SU-DHL-6 (cell line): ENCODE measurements at regions not wholly inside any gene's neighbourhood (a gene's known extent, or its start where the extent isn't known, plus 50 kb on each side); places are given as distances from the start of the nearest gene placed in this dataset.

Experiments used
- H2AFZ ChIP-seq: fragments of 200-600 bp; sonication (generic); 2 replicates; pipeline ENCODE4 v1.6.1; 2014; ENCODE audit warnings: low read depth, mild to moderate bottlenecking, moderate library complexity, mixed read lengths, antibody characterized with exemption, low read length; ENCODE audit not compliant: severe bottlenecking
- H3F3A ChIP-seq: fragments of 200-600 bp; shearing (Covaris generic); 2 replicates; pipeline ENCODE4 v1.6.0; 2016; ENCODE audit warnings: antibody characterized with exemption, mild to moderate bottlenecking; ENCODE audit not compliant: insufficient read depth
- H3K27ac ChIP-seq: fragments of 200-600 bp; sonication (generic); 2 replicates; pipeline ENCODE4 v1.5.1; 2016; ENCODE audit warnings: low read depth, mild to moderate bottlenecking, low read length, moderate library complexity, mixed read lengths
- H3K27me3 ChIP-seq: fragments of 200-600 bp; sonication (generic), shearing (Covaris generic); 2 replicates; pipeline ENCODE4 v1.6.0; 2014; ENCODE audit warnings: mild to moderate bottlenecking, low read length
- H3K36me3 ChIP-seq: fragments of 200-600 bp; sonication (generic); 2 replicates; pipeline ENCODE4 v1.6.1; 2014; ENCODE audit warnings: mild to moderate bottlenecking, low read length, mixed read lengths
- H3K4me2 ChIP-seq: fragments of 300-600, 200-600 bp; shearing (Covaris generic), sonication (generic); 2 replicates; pipeline ENCODE4 v1.6.0; 2014; ENCODE audit warnings: low read length, low read depth, mild to moderate bottlenecking; ENCODE audit not compliant: poor library complexity, severe bottlenecking
- H3K4me3 ChIP-seq: fragments of 200-600 bp; sonication (generic); 2 replicates; pipeline ENCODE4 v1.5.1; 2014; ENCODE audit warnings: antibody characterized with exemption, low read length, mild to moderate bottlenecking, mixed read lengths; ENCODE audit not compliant: insufficient read depth, poor library complexity, severe bottlenecking
- H3K79me2 ChIP-seq: fragments of 200-600 bp; sonication (generic); 2 replicates; pipeline ENCODE4 v1.6.1; 2014; ENCODE audit warnings: mild to moderate bottlenecking, low read length, moderate library complexity; ENCODE audit not compliant: insufficient read depth
- H3K9ac ChIP-seq: fragments of 200-600 bp; sonication (generic); 2 replicates; pipeline ENCODE4 v1.7.0; 2014; ENCODE audit warnings: mild to moderate bottlenecking, low read length
- H3K9me2 ChIP-seq: fragments of 200-600 bp; sonication (generic); replicated peaks from 2 replicates; pipeline ENCODE4 v1.6.1; 2014; ENCODE audit warnings: low read length; ENCODE audit not compliant: insufficient read depth
- H3K9me3 ChIP-seq: fragments of 200-600 bp; sonication (generic); 2 replicates; pipeline ENCODE4 v1.6.1; 2014; ENCODE audit warnings: low read length, mixed read lengths; ENCODE audit not compliant: insufficient read depth
- H4K20me1 ChIP-seq: fragments of 200-600 bp; sonication (generic); 2 replicates; pipeline ENCODE4 v1.6.1; 2014; ENCODE audit warnings: low read depth, mild to moderate bottlenecking, antibody characterized with exemption, low read length, moderate library complexity, mixed read lengths
- CTCF ChIP-seq: fragments of 200-600 bp; sonication (generic); IDR thresholded peaks from one replicate; pipeline ENCODE4 v1.5.1; 2017; ENCODE audit warnings: antibody characterized with exemption, mild to moderate bottlenecking, low read length, moderate library complexity; ENCODE audit not compliant: insufficient read depth, poor library complexity, severe bottlenecking
- EZH2phosphoT487 ChIP-seq: fragments of 200-600 bp; sonication (generic), shearing (Covaris generic); conservative IDR thresholded peaks from 2 replicates; pipeline ENCODE4 v1.6.1; 2018; ENCODE audit warnings: mild to moderate bottlenecking, antibody characterized with exemption, low read length, moderate library complexity, mixed read lengths

GRCh38 chr4:27775156-27775555 is 914.5 kb downstream of the STIM2 start:
- no peak overlapping the region for H3K4me2 ChIP-seq
- no peaks in the 10 kb centered on the region for H3K9me3 ChIP-seq
- H3K9me2 ChIP-seq: no peaks in the 10 kb centered on the region
- H3K9ac ChIP-seq: no peak overlapping the region
- no peaks in the 10 kb centered on the region for H3F3A ChIP-seq
- H3K36me3 ChIP-seq: no peaks in the 10 kb centered on the region
- H3K79me2 ChIP-seq: no peaks in the 10 kb centered on the region
- no peak overlapping the region for H3K4me3 ChIP-seq
- H2AFZ ChIP-seq: no peak overlapping the region
- H3K27me3 ChIP-seq: no peaks in the 10 kb centered on the region
- H4K20me1 ChIP-seq: no peaks in the 10 kb centered on the region
- no peak overlapping the region for H3K27ac ChIP-seq
- TF ChIP-seq EZH2phosphoT487: no peak
- TF ChIP-seq CTCF: no peak

GRCh38 chr4:27779827-27780226 is 919.2 kb downstream of the STIM2 start:
- H3K9me3 ChIP-seq: no peaks in the 10 kb centered on the region
- no peaks in the 10 kb centered on the region for H4K20me1 ChIP-seq
- no peak overlapping the region for H3K9ac ChIP-seq
- H3F3A ChIP-seq: no peaks in the 10 kb centered on the region
- no peak overlapping the region for H3K4me3 ChIP-seq
- no peak overlapping the region for H3K27ac ChIP-seq
- TF ChIP-seq EZH2phosphoT487: no peak
- TF ChIP-seq CTCF: no peak
- H3K36me3 ChIP-seq: no peaks in the 10 kb centered on the region; the same call in 1 of the 2 replicates
- no peaks in the 10 kb centered on the region for H3K9me2 ChIP-seq
- no peaks in the 10 kb centered on the region for H3K79me2 ChIP-seq
- no peak overlapping the region for H3K4me2 ChIP-seq
- H2AFZ ChIP-seq: no peak overlapping the region
- no peaks in the 10 kb centered on the region for H3K27me3 ChIP-seq

GRCh38 chr4:27787195-27787594 is 926.6 kb downstream of the STIM2 start:
- no peaks in the 10 kb centered on the region for H3K79me2 ChIP-seq
- H3K4me2 ChIP-seq: no peak overlapping the region
- no peak overlapping the region for H2AFZ ChIP-seq
- no peak overlapping the region for H3K27ac ChIP-seq
- TF ChIP-seq CTCF (no peak), EZH2phosphoT487 (no peak)
- no peaks in the 10 kb centered on the region for H3K9me2 ChIP-seq
- H3K4me3 ChIP-seq: no peak overlapping the region
- no peaks in the 10 kb centered on the region for H3K9me3 ChIP-seq
- no peaks in the 10 kb centered on the region; the same call in 1 of the 2 replicates for H3K36me3 ChIP-seq
- no peak overlapping the region for H3K9ac ChIP-seq
- no peaks in the 10 kb centered on the region for H4K20me1 ChIP-seq
- H3K27me3 ChIP-seq: no peaks in the 10 kb centered on the region
- no peaks in the 10 kb centered on the region for H3F3A ChIP-seq
